B cell (primary cell): ENCODE measurements at regions not wholly inside any gene's neighbourhood (a gene's known extent, or its start where the extent isn't known, plus 50 kb on each side); places are given as distances from the start of the nearest gene placed in this dataset.
A peak's percentile ranks its signal among the peaks of the same experiment; 100 is the strongest.

Experiments
- ATAC-seq: fragments of 200-7000 bp; cut with Tn5 transposase; one replicate; pipeline ENCODE4 v1.10.0; 2021; ENCODE audit warnings: low read depth, mild to moderate bottlenecking, moderate number of reproducible peaks, moderate library complexity
- CTCF ChIA-PET: fragments of 350-600 bp; sonication (Branson Sonifier 250); formaldehyde crosslinking; loops from one replicate; lab custom pipeline; 2021; ENCODE audit warnings: antibody characterized with exemption, inconsistent platforms; lab: Charles Lee
- POLR2A ChIA-PET: fragments of 350-600 bp; sonication (Branson Sonifier 250); formaldehyde crosslinking; loops from one replicate; lab custom pipeline; 2021; ENCODE audit warnings: antibody characterized with exemption; lab: Charles Lee
- DNase-seq: peaks from one replicate; pipeline ENCODE4 v3.0.0; 2013
- H2AFZ ChIP-seq: 2 replicates; pipeline ENCODE4 v1.6.1; 2012; ENCODE audit warnings: mild to moderate bottlenecking, low read depth, low read length; ENCODE audit not compliant: insufficient read depth, poor library complexity, severe bottlenecking
- H3K27ac ChIP-seq, 2 donors: 1 replicate in 1 of 2; 2 replicates in 1 of 2; pipeline ENCODE4 v1.5.1; 2012 to 2013; ENCODE audit warnings: low read length in 2 of 2, mild to moderate bottlenecking in 2 of 2, moderate library complexity in 1 of 2
- H3K27me3 ChIP-seq, 4 experiments: fragments of 200-600 bp in 1 of 4; sonication (generic) in 1 of 4; replicated peaks in 1 of 4; 1 replicate in 2 of 4; 2 replicates in 2 of 4; pipeline versions ENCODE4 v1.6.1 to v1.7.0; 2013 to 2016; ENCODE audit warnings: low read length in 3 of 4, mild to moderate bottlenecking in 2 of 4, mixed read lengths in 1 of 4, moderate library complexity in 1 of 4; ENCODE audit not compliant: insufficient read depth in 4 of 4, control insufficient read depth in 3 of 4; ENCODE audit errors: control extremely low read depth in 1 of 4
- H3K36me3 ChIP-seq, 2 experiments: replicated peaks in 1 of 2; 1 replicate in 1 of 2; 2 replicates in 1 of 2; pipeline versions ENCODE4 v1.6.1 to v1.7.1; 2013; ENCODE audit warnings: low read length in 1 of 2; ENCODE audit not compliant: insufficient read depth in 2 of 2, control insufficient read depth in 1 of 2; ENCODE audit errors: control extremely low read depth in 1 of 2, extremely low read depth in 1 of 2
- H3K4me1 ChIP-seq, 2 donors: fragments of 200-600 bp in 1 of 2; sonication (generic) in 1 of 2; 1 replicate in 1 of 2; 2 replicates in 1 of 2; pipeline versions ENCODE4 v1.5.1 to v1.6.1; 2013 to 2017; ENCODE audit warnings: low read length in 2 of 2; ENCODE audit not compliant: control insufficient read depth in 2 of 2, insufficient read depth in 2 of 2
- H3K4me2 ChIP-seq: replicated peaks from 2 replicates; pipeline ENCODE3; 2012; ENCODE audit warnings: mild to moderate bottlenecking, low read depth, low read length; ENCODE audit not compliant: poor library complexity, severe bottlenecking
- H3K4me3 ChIP-seq, 5 experiments: fragments of 200-600 bp in 1 of 5; sonication (generic) in 1 of 5; 1 replicate in 3 of 5; 2 replicates in 2 of 5; pipeline versions ENCODE4 v1.5.1 to v1.7.0; 2011 to 2016; ENCODE audit warnings: low read length in 4 of 5, mild to moderate bottlenecking in 4 of 5, low read depth in 2 of 5, control low read depth in 1 of 5, moderate library complexity in 1 of 5; ENCODE audit not compliant: insufficient read depth in 1 of 5; ENCODE audit errors: control extremely low read depth in 1 of 5, extremely low read depth in 1 of 5
- H3K79me2 ChIP-seq: fragments of 200-600 bp; sonication (generic); one replicate; pipeline ENCODE4 v1.6.0; 2016; ENCODE audit warnings: low read length; ENCODE audit not compliant: control insufficient read depth, insufficient read depth
- H3K9ac ChIP-seq: fragments of 200-600 bp; sonication (generic); 2 replicates; pipeline ENCODE4 v1.6.1; 2017; ENCODE audit warnings: mild to moderate bottlenecking, low read length, moderate library complexity
- H3K9me3 ChIP-seq, 3 donors: one replicate each; pipeline versions ENCODE4 v1.6.1 to v1.7.1; 2013; ENCODE audit warnings: low read length in 2 of 3; ENCODE audit not compliant: control insufficient read depth in 2 of 3, insufficient read depth in 1 of 3; ENCODE audit errors: control extremely low read depth in 1 of 3
- H4K20me1 ChIP-seq: 2 replicates; pipeline ENCODE4 v1.6.0; 2012; ENCODE audit warnings: mild to moderate bottlenecking, low read length; ENCODE audit not compliant: insufficient read depth, control insufficient read depth, poor library complexity, severe bottlenecking
- H3K27ac Mint-ChIP-seq: one replicate; pipeline ENCODE4 v1.8.0; 2021; ENCODE audit warnings: mixed read lengths
- H3K27me3 Mint-ChIP-seq: one replicate; pipeline ENCODE4 v1.8.0; 2021; ENCODE audit warnings: mixed read lengths
- H3K4me1 Mint-ChIP-seq: one replicate; pipeline ENCODE4 v1.8.0; 2021; ENCODE audit warnings: mixed read lengths
- H3K4me3 Mint-ChIP-seq: one replicate; pipeline ENCODE4 v1.8.0; 2021; ENCODE audit warnings: mixed read lengths
- H3K9me3 Mint-ChIP-seq: one replicate; pipeline ENCODE4 v1.8.0; 2022; ENCODE audit warnings: mixed read lengths; ENCODE audit not compliant: insufficient read depth
- CTCF ChIP-seq: fragments of 200-600 bp; IDR thresholded peaks from one replicate; pipeline ENCODE4 v1.8.0; 2022; ENCODE audit warnings: antibody characterized with exemption, mild to moderate bottlenecking
- EZH2 ChIP-seq: IDR thresholded peaks from 2 replicates; pipeline ENCODE4 v1.6.1; 2012; ENCODE audit warnings: borderline replicate concordance, low read depth, mild to moderate bottlenecking, moderate library complexity, low read length; ENCODE audit not compliant: insufficient read depth, poor library complexity, severe bottlenecking
- WGBS: methylation state at CpG from one replicate; pipeline ENCODE4 v1.1.5; 2013; ENCODE audit warnings: missing lambda C conversion rate; ENCODE audit not compliant: insufficient coverage; 5-methylcytosine and 5-hydroxymethylcytosine counted together
- intact Hi-C: fragments of 100-400 bp; cut with micrococcal nuclease; formaldehyde crosslinking; loops from one replicate; pipeline ENCODE4 v1.10.0; 2022

GRCh38 chr20:21571841-21572690, 58.2 kb upstream of the NKX2-2 start:
- TF ChIP-seq EZH2 (no peak), CTCF (peak; percentile 95)
- H3K9me3 ChIP-seq = peaks cover 0 to 1% (median 0%) of the 10 kb centered on the region in 3 donors
- no peaks in the 10 kb centered on the region for H3K36me3 ChIP-seq
- Mint-ChIP-seq H3K9me3 (no peaks in the 10 kb centered on the region), H3K4me3 (no peak overlapping the region), H3K4me1 (no peaks in the 10 kb centered on the region), H3K27ac (no peak overlapping the region), H3K27me3 (peaks cover 22% of the 10 kb centered on the region)
- no peaks in the 10 kb centered on the region for H4K20me1 ChIP-seq
- H3K79me2 ChIP-seq = no peaks in the 10 kb centered on the region
- H3K27ac ChIP-seq = no peak overlapping the region
- WGBS = 83% methylated on average over 1 of the region's 15 CpGs
- DNase-seq (peak; percentile 23), ATAC-seq (no peak)
- POLR2A ChIA-PET = no interaction called here
- intact Hi-C loops = no loop called here
- no peak overlapping the region for H2AFZ ChIP-seq
- no peaks in the 10 kb centered on the region for H3K4me1 ChIP-seq
- no peak overlapping the region for H3K4me2 ChIP-seq
- H3K9ac ChIP-seq = no peak overlapping the region
- peaks cover 0 to 18% (median 2%) of the 10 kb centered on the region in 4 experiments for H3K27me3 ChIP-seq
- no peak overlapping the region for H3K4me3 ChIP-seq
- CTCF ChIA-PET = interaction anchor here (0.5 to 3.4 kb wide), 11 partner anchors 9 to 734 kb away, joined by 3 to 29 read pairs (median 6); no protein-coding TSS in a partner anchor
